Ascending aorta (tissue), 2 donors: ENCODE measurements at regions not wholly inside any gene's neighbourhood (a gene's known extent, or its start where the extent isn't known, plus 50 kb on each side); places are given as distances from the start of the nearest gene placed in this dataset.

Source experiments
- DNase-seq, 2 donors: peaks; one replicate each; pipeline ENCODE4 v3.0.0-alpha.2; 2019; ENCODE audit warnings: low spot score in 2 of 2
- H3K27ac ChIP-seq, 2 donors: fragments of 200-600 bp; sonication (generic); one replicate each; pipeline ENCODE4 v1.5.1; 2016 to 2017; ENCODE audit warnings: mild to moderate bottlenecking in 1 of 2
- H3K27me3 ChIP-seq: fragments of 200-600 bp; sonication (generic); one replicate; pipeline ENCODE4 v1.5.1; 2017
- H3K36me3 ChIP-seq, 2 donors: fragments of 200-600 bp; sonication (generic); one replicate each; pipeline ENCODE4 v1.5.1; 2016
- H3K4me1 ChIP-seq, 2 donors: fragments of 200-600 bp; sonication (generic); one replicate each; pipeline ENCODE4 v1.5.1; 2016 to 2017; ENCODE audit warnings: mild to moderate bottlenecking in 1 of 2
- H3K4me3 ChIP-seq, 2 donors: fragments of 200-600 bp; sonication (generic); one replicate each; pipeline ENCODE4 v1.5.1; 2016 to 2017; ENCODE audit warnings: mild to moderate bottlenecking in 1 of 2
- H3K9me3 ChIP-seq, 2 donors: fragments of 200-600 bp; sonication (generic); one replicate each; pipeline ENCODE4 v1.5.1; 2016
- CTCF ChIP-seq, 3 experiments: fragments of 200-600 bp in 2 of 3; fragments of 450-650 bp in 1 of 3; sonication (generic) in 2 of 3; IDR thresholded peaks; one replicate each; pipeline ENCODE4 v1.5.1; 2016 to 2019; ENCODE audit warnings: antibody characterized with exemption in 3 of 3, mild to moderate bottlenecking in 1 of 3, moderate library complexity in 1 of 3
- intact Hi-C: fragments of 100-400 bp; cut with DNase I; formaldehyde crosslinking; loops from one replicate; pipeline ENCODE4 v1.15.1; 2023

DNA sequence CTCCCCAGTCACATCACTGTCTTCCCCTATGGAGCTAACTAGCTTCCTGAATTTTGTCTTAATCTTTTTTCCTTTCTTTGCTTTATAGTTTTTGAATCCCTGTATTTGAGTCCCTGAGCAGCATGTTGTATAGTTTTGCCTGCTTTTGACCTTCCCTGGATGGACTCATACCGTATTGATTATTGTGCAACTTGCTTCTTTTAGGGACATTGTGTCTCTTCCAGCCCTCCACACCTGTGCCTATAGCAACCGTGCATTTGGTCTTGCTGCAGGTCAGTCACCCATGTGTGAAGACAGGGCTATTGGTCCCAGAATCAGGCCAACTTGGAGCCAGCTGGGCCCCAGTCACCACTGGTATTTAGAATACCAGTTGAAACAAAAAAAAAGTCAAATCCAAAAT lies 158.9 kb upstream of the ADCY1 start:
- no peak overlapping the region for H3K4me3 ChIP-seq
- DNase-seq, result no peak
- H3K4me1 ChIP-seq, result no peaks in the 10 kb centered on the region
- no peak for TF ChIP-seq CTCF (IDR thresholded peaks at IDR 0.05)
- no peak overlapping the region for H3K27ac ChIP-seq
- intact Hi-C loops, result no loop called here
- H3K27me3 ChIP-seq, result no peaks in the 10 kb centered on the region
- H3K9me3 ChIP-seq, result no peaks in the 10 kb centered on the region
- H3K36me3 ChIP-seq, result no peaks in the 10 kb centered on the region

GRCh38 chr7:45416846-45417245 lies 157.3 kb upstream of the ADCY1 start:
- TF ChIP-seq CTCF (IDR thresholded peaks at IDR 0.05), result no peak
- Histone ChIP-seq H3K4me3 (no peak overlapping the region), H3K27ac (no peak overlapping the region), H3K27me3 (no peaks in the 10 kb centered on the region), H3K4me1 (no peaks in the 10 kb centered on the region), H3K9me3 (no peaks in the 10 kb centered on the region), H3K36me3 (no peaks in the 10 kb centered on the region)
- no peak for DNase-seq
- intact Hi-C loops, result no loop called here

GRCh38 chr7:45417268-45417667 lies 156.9 kb upstream of the ADCY1 start:
- no peak for DNase-seq
- no peak for TF ChIP-seq CTCF (IDR thresholded peaks at IDR 0.05)
- Histone ChIP-seq H3K36me3 (no peaks in the 10 kb centered on the region), H3K27ac (no peak overlapping the region), H3K4me3 (no peak overlapping the region), H3K4me1 (no peaks in the 10 kb centered on the region), H3K9me3 (no peaks in the 10 kb centered on the region), H3K27me3 (no peaks in the 10 kb centered on the region)
- intact Hi-C loops, result no loop called here

- DNase-seq, result no peak
- Histone ChIP-seq H3K27me3 (no peaks in the 10 kb centered on the region), H3K4me3 (no peak overlapping the region), H3K9me3 (no peaks in the 10 kb centered on the region), H3K27ac (no peak overlapping the region), H3K4me1 (no peaks in the 10 kb centered on the region), H3K36me3 (no peaks in the 10 kb centered on the region)
- intact Hi-C loops, result no loop called here
- no peak for TF ChIP-seq CTCF (IDR thresholded peaks at IDR 0.05)
These were observed 156.4 kb upstream of the ADCY1 start for GRCh38 chr7:45417735-45418134.

- DNase-seq, result no peak
- Histone ChIP-seq H3K4me1 (no peaks in the 10 kb centered on the region), H3K27ac (no peak overlapping the region), H3K9me3 (no peaks in the 10 kb centered on the region), H3K36me3 (no peaks in the 10 kb centered on the region), H3K4me3 (no peak overlapping the region), H3K27me3 (no peaks in the 10 kb centered on the region)
- TF ChIP-seq CTCF (IDR thresholded peaks at IDR 0.05), result no peak
- intact Hi-C loops, result no loop called here
These were observed 153.2 kb upstream of the ADCY1 start for GRCh38 chr7:45420843-45421495.

DNA sequence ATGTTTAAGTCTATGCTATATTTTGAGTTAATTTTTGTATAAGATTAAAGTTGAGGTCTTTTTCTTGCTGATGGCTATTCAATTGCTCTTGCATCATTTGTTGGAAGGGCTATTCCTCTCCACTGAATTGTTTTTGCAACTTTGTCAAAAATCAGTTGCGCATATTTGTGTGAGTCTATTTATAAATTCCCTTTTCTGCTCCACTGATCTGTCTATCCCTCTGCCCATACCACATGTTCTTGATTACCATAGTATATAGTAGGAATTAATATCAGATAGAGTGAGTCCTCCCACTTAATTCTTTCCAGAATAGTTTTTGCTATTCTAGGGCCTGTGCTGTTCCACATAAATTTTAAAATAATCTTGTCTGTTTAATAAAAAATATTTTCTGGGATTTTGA lies 152.4 kb upstream of the ADCY1 start:
- no peak overlapping the region for H3K4me3 ChIP-seq
- DNase-seq, result no peak
- no peaks in the 10 kb centered on the region for H3K27me3 ChIP-seq
- H3K4me1 ChIP-seq, result no peaks in the 10 kb centered on the region
- no peak overlapping the region for H3K27ac ChIP-seq
- intact Hi-C loops, result no loop called here
- H3K36me3 ChIP-seq, result no peaks in the 10 kb centered on the region
- TF ChIP-seq CTCF (IDR thresholded peaks at IDR 0.05), result no peak
- no peaks in the 10 kb centered on the region for H3K9me3 ChIP-seq
